ENCODE measurements at regions not wholly inside any gene's neighbourhood (a gene's known extent, or its start where the extent isn't known, plus 50 kb on each side); places are given as distances from the start of the nearest gene placed in this dataset.
"Not testable (repeated sequence)": the region's sequence is repeated elsewhere in the genome, so short reads cannot be mapped to it uniquely, and the experiment has no call there.

DNA sequence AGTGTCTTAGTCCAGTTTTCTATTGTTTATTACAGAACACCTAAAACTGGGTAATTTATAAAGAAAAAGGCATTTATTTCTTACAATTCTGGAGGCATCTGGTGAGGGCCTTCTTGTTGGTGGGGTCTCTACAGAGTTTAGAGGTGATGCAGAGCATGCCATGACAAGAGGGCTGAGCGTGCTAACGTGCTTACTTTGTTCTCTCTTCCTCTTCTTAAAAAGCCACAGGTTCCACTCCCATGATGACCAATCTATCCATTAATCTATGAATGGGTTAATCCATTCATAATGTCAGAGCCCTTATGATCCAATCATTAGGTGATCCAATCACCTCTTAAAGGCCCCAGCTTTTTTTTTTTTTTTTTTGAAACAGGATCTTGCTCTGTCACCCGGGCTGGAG lies 291.5 kb upstream of the GALNTL6 start:
- DNase-seq = no peak

DNA sequence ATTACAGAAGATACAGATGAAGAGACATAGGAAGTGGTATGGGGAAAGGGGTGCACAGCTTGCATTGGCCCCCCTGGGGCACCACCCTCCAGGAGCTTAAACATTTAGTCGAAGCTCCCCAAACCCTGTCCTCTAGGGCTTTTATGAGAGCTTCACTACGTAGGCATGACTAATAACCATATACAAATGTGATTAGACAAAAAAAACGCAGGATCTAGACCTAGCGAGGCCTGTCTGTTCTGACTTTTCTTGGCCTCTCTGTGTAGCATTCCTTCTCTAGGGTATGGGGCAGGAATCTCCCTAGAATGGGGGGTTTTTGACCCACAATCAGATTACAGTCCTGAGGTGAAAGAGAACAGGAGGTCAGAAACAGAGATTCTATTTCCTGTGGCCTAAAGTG lies 293.7 kb upstream of the GALNTL6 start:
- DNase-seq = no peak

DNA sequence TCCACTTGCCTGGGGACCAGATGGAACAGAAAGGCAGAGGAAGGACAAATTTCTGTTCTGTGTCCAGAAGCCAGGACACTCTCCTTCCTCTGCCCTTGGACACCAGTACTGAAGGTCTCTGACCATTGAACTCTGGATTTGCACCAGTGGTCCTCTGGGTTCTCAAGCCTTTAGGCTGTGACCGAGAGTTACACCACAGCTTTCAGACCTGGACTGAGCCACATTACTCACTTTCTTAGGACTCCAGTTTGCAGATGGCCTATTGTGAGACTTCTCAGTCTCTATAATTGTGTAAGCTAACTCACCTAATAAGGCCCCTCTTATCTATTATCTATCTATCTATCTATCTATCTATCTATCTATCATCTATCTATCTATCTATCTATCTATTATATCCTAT lies 295.3 kb upstream of the GALNTL6 start:
- DNase-seq = no peak

DNA sequence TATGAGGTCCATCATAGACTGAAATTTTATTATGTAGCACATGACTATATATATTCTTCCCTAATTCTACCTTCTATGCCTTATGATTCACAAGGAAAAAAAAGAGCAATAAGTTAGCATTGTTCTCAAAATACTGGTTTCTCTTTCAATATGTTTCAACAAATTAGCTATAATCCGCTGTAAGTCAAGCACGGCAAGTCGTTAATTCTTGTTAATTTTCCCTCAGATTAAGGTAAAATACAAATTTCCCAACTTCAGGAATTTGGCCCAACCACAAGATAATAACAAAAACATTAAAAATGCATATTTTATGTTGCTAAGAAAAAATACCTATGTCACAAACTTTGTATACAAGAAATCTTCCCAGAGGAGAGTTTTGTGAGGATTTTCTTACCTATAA lies 296.5 kb upstream of the GALNTL6 start:
- no peak for DNase-seq

DNA sequence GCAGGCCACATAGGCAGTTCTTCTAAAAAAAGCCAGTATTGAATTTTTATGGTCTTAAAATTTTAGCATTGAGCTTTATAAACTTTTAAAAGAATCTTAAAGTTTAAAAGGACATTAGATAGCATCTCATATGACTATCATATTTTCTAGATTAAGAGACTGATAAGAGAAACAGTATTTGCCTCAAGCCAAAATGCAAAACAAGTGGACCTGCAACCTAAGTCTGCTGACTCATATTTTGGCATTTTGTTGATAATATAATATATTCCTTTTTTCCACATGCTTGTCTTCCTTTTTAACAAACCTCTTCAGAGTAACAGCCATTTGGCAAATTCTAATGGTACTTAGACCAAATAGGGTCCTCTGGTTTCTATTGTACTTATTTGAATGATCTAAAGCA lies 328.5 kb upstream of the GALNTL6 start:
- DNase-seq = no peak

DNA sequence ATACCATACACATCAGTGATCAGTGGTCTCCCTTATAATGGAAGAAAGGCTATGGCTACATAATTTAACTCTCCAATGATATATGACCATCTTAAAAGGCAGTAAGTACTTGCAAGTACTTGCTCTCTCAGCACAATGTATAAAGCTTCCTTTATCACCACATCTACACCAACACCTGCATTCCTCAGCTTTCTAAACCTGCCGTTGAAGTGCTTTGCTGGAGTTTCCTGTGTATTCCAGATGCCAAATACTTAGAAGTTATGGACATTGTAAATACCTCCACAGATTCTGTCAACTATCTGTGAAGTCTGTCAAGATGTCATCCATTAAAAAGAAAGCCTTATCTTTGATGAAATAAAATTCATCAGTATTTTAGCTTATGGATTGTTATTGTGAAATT lies 335.0 kb upstream of the GALNTL6 start:
- no peak for DNase-seq

DNA sequence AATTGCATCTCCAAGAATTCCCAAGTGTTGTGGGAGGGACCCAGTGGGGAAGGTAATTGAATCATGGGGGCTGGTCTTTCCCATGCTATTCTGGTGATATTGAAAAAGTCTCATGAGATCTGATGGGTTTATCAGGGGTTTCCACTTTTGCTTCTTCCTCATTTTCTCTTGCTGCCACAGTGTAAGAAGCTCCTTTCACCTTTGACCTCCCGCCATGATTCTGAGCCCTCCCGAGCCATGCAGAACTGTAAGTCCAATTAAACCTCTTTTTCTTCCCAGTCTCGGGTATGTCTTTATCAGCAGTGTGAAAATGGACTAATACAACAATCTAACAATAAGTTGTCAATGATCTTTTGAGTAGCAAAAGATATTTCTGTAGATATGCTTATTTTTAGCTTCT lies 338.1 kb upstream of the GALNTL6 start:
- not testable (repeated sequence) for DNase-seq

DNA sequence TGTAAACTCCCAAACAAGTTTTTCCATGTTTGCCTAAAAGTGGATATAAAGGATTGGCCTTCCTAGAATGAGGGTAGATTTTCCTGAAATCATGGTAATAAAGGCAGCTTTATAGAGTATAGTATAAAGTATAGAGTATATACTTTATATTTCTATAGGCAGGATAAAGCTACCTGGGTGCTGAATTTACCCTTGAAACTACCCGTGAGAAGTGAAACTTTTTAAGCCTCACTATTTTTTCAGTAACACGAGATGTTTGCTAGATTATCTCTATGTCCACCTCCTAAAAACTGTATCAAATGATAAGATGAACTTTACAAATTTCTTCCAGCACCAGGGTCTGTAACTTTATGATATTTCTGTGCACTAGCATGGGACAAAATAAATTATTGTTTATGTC lies 340.0 kb upstream of the GALNTL6 start:
- DNase-seq = no peak

DNA sequence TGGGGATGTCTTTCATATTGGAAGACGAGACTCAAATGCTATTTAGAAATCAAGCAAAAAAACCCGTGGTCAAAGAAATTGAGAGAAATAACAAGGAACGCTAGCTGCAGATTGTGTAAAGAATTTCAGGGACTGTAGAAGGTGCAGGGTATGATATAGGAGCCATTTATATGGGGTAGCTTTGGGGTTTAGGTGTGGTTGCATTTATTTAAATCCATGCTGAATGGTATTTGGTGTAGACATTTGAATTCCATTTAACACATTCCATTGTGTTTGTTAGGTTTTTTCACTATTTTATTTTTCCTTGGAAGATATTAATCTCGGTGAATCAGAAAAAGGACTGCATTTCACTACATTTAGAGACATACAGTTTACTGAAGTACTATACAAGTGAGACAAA lies 341.0 kb upstream of the GALNTL6 start:
- DNase-seq = no peak

DNA sequence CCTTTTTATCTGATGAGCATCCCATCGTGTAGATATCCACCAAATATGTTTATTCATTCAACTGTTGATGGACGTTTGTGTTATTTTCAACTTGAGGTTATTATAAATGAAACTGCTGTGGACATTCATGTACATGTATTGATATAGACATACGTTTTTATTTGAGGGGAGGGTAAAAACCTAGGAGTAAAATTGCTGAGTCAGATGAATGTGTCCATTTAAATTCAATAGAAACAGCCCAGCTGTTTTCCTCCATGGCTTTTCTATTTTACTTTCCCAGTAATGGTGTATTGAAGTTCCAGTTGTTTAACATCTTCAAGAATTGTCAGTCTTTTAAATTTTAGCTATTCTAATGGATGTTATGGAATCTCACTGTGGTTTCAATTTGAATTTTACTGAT lies 348.7 kb upstream of the GALNTL6 start:
- no peak for DNase-seq

DNA sequence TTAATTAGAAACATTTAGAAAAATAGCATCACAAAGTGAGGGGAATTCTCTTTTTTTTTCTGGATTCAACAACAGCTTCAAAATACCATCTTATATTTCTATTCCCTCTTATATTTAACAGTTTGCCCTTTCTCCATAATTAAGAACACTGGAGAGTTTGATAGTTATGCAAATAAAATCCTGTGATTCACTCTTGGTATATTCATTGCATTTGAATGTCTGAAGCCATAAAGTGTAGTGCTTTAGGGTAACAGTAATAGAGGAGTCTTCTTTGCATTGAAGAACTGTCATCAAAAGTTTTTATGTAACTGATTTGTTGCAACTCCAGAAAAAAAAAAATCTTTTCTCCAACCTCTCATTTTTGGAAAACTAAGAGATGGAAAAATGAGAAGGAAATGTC lies 352.0 kb upstream of the GALNTL6 start:
- no peak for DNase-seq

DNA sequence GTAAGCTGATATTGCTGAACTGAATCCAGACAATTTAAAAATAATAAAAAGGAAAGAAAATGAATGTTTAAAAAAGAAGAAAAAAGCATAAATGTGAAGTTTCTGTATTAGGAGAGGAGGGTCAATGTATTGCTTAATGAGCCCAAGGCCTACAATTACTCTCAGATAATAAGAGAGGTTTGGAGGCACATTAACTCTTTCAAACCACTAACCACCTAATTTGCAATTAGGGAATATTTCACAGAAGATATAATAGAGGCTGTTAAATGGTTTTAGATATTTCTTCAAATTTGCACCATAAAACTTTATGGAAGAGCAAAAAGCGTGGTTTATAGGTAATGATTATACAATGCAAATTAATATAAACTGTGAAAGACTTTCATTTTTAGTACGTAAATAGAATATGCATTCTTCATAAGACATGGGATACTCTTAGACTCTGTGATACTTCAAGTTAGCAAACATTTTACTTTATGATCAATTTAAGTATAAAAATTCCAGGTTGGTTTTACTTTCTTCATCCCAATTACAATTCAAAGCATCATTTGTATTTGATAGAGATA lies 364.2 kb upstream of the GALNTL6 start:
- DNase-seq = no peak

DNA sequence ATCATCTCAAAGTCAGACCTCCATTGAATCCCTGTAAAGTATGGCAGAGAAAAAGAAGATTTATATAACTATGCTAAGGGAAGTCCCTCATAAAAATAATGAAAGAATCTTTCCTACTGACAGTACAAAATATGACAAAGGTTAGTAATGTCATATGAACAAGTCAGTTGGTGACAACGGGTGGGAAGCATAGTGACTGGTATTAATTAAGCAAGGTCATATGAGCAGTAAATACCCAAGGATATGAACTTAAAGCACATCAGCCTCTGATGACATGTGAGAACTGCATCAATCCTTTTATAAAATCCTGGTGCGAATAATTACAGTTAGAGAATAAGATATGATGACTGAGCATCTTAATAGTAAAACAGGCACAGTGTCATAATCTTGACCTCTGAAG lies 364.8 kb upstream of the GALNTL6 start:
- DNase-seq = no peak

DNA sequence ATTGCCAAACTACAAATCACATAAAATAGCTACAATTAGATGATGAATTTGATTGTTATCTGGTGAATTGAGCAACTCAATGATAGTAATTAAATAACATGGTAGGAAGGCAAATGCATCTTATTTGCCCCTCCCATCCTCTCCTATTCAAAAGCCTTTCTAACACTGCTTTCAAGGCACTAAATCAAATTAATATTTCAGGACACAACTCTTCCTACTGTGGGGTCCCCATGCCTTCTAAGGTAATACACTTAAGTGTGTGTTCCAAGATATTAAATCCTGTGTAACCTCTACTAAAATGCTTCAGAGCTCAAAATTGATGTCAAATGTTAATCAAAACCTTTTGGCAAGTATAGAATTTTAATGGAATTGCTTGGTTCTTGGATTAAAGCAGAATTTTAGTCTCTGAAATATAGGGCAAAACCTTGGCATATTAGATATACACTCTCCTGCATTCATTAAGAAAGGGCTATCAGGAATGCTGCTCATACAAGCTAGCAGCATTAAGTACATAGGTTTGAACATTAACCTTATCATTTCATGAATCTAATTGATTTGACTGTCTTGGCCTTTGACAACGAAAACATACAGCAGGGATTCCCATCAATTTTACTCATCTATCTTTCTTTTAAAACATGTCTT lies 371.8 kb upstream of the GALNTL6 start:
- no peak for DNase-seq

DNA sequence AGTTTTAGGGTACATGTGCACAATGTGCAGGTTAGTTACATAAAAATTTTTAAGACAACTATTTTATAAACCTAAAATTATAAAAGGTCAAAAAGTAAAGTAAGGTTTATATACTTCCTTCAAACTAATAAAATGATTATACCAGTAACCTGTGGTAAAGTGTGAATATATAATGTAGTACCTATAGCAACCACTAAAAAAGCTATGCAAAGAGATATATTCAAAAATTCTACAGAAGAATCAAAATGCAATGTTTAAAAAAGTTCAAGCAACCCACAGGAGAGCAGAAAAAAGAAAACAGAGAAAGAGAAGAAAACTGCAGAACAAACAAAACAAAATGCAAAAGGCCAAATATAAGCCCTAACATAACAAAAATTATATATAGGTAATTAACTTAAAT lies 379.5 kb upstream of the GALNTL6 start:
- no peak for DNase-seq

DNA sequence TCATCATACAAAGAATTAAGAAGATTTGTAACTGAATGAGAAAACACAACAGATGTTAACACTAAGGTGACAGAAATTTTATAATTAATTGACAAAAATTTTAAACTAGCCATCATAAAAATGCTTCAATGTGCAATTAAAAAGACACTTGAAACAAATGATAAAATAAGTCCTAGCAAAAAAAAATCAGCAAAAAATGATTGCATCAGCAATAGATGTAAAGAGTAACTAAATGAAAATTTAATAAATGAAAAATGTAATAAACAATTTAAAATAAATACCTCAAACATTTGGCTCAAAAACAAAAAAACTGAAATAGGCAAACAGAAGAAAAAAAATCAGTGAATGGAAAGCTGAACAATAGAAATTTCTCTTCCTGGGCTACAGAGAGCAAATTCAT lies 380.7 kb upstream of the GALNTL6 start:
- DNase-seq = no peak

DNA sequence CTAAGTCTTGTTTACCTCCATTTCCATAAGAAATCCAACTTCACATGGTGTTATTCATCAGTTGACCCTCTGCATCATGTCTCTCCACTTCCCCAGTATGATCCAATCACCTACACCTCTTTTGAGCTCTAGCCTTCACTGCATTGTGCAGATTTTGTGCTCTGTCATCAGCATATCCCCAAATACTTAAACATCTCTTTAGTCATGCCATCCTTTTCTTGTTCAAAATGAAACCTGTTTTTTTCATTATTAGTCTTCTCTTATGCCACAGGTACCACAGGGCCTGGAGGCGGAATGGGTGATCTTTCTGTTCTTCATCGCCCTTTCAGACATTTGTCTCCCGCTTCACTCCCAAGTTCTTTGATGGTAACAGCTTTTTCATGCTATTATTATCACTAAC lies 382.7 kb upstream of the GALNTL6 start:
- DNase-seq = no peak

DNA sequence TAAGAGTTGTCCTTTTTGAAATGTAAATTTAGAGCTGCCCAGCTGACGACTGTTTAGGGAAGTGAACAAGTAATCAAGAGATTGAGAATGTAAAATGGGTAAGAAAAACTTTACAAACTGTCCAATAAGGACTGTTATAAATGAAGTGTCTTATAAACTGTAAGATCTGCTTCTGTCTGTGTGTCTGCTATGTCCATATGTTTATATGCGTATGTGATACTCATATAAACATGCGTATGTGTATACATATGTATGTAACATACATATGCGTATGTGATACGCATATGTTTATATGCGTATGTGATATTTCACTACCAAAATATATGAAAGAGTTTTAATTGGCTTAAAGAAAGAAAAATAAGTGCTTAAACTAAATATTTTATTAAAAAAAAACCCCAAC lies 416.0 kb upstream of the GALNTL6 start:
- no peak for DNase-seq

DNA sequence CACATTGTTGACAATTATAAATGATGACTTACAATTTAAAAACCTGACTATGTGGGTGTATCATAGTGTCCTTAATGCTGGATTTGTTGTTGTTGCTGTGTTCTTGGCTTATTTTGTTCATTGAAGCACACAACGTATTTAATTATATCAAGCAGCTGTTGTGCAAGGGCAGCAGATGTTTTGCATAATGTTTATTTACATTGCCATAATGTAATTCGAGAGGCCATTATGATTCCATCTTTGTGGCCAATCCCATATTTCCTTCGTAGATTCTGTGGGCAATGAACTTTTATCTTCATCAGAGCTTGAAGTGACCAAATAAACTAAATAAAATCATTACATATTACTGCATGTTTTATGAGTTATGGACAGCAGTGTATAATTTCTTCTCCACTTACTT lies 422.6 kb upstream of the GALNTL6 start:
- DNase-seq = no peak

DNA sequence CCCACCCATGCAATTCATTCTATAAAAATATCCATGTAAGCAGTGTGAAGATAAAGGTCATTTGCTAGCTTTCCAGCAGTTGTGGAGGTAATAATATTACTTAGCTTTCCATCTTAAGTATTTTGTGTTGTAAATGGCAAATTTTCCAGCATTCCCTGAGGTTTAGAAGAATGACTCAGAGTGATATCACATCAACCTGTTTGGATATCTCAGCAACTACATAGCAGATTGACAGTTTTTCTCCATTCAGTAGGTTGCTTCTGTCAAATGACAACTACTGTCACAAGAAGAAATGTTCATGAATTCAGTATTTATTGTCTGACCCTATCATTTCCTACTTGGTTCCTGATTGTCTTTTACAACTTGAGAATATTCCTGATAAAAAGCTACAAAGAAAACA lies 434.9 kb upstream of the GALNTL6 start:
- no peak for DNase-seq

DNA sequence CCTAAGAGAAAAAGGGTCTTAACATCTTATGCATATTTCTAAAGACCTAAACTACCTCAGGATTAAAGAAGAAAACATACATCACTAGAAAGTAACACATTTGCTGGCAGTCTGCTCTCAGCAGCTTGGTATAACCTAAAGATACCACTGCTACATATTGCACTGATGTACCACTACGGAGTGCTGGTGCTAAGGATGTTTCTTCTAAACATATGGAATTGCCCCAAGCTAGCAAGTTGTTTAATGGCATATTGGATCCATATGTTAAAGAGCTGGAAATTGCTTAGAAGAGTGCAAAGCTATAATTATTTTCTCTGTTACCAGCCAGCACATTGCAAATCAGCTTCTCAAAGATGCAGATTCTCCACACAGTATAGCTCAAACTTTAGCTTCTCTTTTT lies 436.5 kb upstream of the GALNTL6 start:
- DNase-seq = no peak

DNA sequence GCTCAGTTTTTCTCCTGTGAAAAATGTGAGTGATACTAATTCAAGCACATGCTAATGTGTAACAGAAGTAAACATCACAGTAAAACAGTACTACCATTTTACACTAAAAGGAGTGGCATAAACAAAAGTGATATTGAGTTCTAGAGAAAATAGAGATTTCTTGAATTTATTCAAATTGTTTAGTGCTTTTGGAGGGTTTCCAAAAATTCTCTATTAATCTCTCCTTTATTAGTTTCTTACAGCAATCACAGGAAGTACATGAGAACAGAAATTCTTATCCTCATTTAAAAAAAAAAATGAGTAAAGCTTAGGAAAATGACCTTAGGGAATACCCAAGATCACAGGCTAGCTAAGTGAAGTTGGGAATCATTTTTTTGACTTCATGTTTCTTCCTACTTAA lies 459.7 kb upstream of the GALNTL6 start:
- DNase-seq = no peak

DNA sequence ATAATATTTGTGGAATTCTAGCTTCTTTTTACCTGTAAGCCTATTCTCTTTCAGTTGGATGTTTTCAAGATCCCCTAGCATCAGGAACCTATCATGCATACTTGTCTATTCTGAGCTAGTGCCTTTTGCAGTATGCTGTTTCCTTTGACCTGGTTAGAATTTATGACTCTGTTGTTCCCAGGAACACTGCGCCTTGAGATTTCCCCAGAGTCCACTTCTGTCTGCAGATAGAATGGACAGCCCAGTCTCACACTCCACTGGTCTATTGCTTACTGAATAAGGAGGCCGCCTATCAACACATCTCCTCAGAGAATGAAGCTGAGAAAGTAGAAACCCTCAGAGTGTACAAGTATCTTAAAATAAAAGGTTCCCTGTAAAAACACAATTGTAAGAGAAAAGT lies 465.1 kb upstream of the GALNTL6 start:
- DNase-seq = no peak

DNA sequence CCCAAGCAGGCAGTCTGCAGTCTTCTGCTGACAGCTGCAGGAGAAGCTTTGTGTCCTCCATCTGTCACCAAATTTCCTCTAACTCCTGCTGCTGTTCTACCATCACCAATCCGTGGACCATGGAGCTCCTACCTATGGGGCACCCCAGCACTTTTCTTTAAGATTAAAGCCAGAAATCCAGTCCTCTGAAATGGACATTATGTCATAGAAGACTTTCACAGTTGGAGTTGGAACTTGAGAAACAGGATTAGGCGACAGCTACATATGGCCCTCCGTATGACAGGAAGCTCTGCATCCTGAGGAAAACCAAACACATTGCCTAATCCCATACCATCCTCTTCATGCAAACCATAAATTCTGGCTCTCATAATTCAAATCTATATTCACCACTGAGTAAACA lies 470.6 kb upstream of the GALNTL6 start:
- no peak for DNase-seq

DNA sequence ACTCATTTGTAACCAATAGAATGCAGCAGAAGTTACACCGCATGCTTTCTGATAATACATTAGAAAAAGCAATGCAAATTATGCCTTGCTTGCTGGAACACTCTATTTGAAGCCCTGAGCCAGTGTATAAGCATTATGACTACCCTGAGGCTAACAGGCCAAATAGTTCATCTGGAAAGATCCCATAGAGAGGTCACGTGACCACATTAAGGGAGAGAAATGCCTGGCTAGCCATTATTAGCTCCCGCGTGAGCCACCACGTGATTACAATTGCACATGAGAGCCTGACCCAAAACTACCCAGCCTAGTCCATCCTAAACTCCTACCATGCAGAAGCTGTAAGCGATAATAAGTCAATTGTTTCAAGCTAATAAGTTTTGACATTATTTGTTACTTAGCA lies 472.9 kb upstream of the GALNTL6 start:
- no peak for DNase-seq
